ENCODE measurements at regions not wholly inside any gene's neighbourhood (a gene's known extent, or its start where the extent isn't known, plus 50 kb on each side); places are given as distances from the start of the nearest gene placed in this dataset.
"Not testable (repeated sequence)": the region's sequence is repeated elsewhere in the genome, so short reads cannot be mapped to it uniquely, and the experiment has no call there.

DNA sequence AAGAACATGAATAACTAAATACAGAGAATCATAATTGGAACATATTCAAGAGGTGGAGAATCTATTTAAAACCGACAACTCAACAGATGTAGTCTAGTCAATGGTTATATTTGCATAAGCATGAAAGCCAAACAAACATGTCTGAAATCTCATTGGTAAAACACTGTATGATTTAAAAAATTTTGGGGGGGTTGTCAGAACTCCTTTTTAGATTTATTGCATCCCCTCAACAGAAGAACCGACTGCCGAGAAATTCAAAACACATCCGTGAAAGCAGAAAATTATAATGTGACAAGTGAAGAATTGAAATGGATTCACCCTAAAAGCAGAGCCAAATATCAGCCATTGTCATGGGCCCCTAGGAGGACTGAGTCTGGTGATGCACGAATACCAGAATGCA lies 633.4 kb upstream of the KCNMB2 start:
- DNase-seq (ENCODE audit: low read depth): no peak

DNA sequence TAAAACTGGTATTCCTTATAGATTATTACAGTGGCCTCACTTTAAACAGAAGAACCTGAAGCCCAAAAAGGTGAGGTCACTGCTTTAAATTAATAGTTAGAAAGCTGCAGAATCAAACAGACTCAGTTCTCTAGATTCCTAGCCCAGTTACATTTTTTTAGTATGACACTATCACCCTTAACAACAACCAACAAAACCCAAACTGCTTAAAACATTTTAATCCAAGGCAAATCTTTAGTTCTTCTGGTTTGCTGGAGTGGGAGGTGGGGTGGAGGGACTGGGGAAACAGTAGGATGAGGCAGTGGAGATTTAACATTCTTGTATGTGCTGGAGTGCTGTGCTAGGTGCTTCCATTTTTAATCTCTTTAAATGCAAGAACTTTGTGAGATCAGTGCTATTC lies 631.6 kb upstream of the KCNMB2 start:
- no peak for DNase-seq (ENCODE audit: low read depth)

DNA sequence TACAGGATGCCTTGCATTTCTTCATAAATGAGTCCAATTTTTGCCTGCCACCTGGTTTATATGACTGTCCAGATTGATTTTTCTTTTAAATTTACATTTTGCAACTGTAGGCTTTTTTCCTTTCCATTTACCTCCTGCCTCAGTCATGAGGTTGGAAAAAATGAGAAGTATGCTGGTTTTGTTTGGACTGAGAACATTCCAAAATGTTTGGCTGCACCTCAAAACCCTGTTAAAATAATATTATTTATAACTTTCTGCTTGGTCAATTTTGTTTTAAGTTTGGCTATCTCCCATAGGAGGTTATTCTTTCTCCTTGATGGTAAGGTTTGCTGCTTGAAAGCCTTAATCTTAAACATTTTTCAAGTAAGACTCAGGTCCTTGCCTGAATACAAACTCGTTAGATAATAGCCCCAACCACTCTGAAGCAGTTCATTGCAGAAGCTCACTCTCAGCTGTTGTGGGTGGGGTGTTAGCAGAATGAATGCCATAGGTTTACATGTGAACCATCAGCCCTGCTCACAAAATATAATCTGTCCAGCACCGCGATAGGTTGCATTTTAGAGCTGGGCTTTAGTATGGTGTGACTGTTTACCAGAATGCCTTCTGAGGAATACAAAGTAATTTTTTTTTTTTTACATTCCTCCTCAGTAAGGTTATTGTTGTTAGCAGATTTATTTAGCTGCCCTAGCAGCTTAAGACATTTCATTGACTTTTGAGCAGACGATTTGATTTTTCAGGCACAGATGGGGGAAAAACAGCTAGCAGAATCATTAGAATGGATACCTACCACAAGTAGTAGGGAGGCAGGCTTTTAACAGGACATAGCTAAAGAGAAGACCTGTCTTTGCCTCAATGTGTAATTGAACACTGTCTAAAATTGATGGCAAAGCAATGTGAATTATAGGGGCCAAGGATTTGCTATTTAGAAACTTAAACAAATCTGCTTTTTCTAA lies 630.8 kb upstream of the KCNMB2 start:
- DNase-seq (ENCODE audit: low read depth): no peak

DNA sequence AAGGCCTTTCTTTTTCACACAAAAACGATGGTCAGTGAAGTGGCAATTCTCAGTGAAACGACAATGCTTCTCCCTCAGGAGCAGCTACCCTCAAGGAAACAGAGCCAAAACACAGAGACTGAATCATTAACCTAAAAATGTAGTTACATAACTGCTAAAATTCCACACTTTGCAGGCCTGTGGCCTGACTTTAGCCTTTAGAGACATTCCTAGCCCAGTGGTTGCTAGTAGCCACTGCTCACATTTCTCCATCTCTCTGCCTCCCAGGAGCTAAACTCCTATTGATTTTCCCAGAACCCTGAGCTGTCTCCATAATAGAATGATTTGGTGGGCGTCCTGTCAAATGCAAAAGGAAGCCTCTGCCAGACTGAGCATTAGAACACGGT lies 630.1 kb upstream of the KCNMB2 start:
- DNase-seq (ENCODE audit: low read depth): no peak

DNA sequence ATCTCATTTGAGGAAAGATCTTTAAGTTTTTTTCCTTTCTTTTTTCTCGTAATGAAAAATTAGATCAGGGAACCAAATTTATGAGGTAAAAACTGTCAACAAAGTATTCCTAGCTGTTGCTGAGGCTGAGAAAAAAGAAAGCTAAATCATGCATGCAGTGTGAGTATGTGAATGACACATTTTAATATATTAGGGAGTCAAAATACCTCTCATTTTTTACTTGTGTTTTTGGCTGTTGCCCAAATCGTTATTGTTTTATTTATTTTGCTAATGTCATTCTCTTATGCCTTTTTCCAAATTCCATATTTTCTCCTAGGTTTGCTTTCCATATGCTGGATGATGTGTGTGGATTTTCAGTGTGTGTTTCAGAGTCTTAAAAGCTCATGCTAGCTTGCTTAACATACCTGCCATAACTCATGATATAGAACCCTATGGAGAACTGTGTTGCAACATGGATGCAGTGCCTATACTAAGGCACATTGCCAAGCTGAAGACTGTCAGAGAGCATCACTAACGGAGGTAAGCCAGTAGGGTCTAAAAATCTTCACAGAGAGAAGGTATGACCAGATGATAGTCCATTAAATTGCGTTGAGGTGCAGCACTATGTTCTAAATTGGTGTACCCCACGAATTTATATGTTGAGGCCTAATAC lies 629.5 kb upstream of the KCNMB2 start:
- DNase-seq (ENCODE audit: low read depth): no peak

DNA sequence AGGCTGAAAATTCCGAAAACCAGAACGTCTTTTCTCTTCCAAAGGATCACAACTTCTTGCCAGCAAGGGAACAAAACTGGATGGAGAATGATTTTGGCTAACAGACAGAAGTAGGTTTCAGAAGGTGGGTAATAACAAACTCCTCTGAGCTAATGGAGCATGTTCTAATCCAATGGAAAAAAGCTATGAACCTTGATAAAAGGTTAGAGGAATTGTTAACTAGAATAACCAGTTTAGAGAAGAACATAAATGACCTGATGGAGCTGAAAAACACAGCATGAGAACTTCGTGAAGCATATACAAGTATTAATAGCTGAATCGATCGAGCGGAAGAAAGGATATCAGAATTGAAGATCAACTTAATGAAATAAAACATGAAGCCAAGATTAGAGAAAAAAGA lies 626.7 kb upstream of the KCNMB2 start:
- DNase-seq (ENCODE audit: low read depth): not testable (repeated sequence)

DNA sequence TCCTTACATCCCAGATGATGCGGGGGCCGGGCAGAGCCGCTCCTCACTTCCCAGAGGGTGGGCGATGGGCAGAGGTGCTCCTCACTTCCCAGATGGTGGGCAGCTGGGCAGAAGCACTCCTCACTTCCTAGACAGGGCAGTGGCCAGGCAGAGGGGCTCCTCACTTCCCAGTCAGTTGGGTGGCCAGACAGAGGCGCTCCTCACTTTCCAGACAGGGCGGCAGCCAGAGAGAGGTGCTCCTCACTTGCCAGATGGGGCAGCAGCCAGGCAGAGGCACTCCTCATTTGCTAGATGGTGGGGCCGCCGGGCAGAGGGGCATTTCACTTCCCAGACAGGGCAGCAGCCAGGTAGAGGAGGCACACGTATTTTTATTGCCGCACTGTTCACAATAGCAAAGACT lies 622.0 kb upstream of the KCNMB2 start:
- DNase-seq (ENCODE audit: low read depth): no peak

DNA sequence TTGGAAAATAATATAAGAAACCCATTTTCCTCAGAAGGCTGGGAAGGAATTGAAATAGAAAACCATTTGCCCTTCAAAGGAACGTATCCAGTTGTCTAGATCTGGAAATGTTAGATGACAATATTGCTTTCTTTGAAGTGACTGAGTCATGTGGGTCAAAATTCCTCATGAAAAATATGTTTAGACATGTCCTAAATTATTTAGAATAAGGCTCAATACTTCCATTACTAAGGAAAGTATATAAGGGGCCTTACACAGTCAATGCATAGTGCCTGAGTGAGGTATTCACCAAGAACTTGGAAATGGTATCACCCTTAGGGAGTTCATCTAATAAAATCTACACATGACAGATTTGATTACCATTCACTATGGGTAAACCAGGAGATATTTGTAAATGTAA lies 619.8 kb upstream of the KCNMB2 start:
- no peak for DNase-seq (ENCODE audit: low read depth)

DNA sequence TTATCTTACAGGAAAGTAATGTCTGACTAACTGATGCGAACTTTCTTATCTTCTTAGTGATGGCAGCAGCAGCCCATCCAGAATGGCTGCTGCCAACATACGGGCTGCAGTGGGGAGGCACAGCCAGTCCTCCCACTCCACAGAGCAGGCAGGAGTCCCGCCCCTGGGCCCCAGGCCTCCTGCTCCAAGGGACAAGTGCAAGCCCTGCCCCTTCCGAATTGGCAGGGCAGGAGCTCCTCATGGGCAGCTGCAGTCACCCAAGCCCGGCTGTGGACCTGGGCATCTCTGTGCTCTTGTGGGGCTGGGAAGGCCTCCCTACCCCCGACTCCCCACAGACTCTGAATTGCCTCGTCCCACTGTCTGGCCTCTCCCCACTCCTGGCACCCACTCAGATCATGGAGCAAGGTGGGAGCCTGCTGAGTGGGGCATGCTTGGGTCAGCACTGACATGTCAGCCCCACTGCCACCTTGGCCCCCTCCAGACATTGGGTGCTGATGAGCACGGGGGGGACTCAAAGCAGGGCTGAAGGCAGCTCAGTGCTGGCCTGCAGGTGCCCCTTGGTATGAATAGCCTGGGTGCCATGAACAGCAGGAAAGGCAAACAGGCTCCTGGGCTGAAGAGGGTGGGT lies 618.9 kb upstream of the KCNMB2 start:
- no peak for DNase-seq (ENCODE audit: low read depth)

DNA sequence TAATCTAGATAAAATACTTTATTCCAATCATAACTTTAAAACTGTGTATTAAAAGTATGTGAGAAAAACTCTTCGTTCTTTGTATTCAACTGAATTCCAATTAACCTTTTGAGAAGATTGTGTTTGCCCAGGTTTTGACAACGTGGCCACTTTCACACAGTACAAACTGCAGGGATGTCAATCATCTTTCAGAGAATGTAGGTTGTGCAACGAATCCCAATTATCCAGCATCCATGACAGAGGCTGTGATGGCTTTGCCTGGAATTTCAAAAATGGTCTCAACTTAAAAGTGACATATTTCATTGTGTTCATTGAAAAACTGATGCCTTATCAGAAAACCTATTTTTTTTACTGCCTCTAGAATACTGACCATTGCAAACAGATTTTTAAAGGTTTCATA lies 615.1 kb upstream of the KCNMB2 start:
- DNase-seq (ENCODE audit: low read depth): no peak

DNA sequence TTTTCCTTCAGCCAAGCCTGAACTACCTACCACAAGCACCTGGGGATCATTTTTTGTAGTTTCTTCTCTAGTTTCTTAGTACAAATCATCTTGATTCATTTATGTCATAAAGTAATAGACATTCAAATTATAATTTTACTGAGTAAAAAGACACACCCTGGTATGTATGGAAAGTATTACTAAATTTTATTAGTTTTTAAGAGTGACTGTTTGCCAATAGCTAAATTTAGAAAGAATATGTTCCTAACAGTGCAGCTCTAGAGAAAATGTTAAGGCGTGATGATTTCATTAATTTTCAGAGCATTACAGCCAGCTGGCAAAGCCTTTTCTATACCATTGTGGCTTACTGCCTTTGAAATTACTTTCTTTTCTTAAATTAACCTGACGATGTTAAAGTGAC lies 612.0 kb upstream of the KCNMB2 start:
- DNase-seq (ENCODE audit: low read depth): no peak

DNA sequence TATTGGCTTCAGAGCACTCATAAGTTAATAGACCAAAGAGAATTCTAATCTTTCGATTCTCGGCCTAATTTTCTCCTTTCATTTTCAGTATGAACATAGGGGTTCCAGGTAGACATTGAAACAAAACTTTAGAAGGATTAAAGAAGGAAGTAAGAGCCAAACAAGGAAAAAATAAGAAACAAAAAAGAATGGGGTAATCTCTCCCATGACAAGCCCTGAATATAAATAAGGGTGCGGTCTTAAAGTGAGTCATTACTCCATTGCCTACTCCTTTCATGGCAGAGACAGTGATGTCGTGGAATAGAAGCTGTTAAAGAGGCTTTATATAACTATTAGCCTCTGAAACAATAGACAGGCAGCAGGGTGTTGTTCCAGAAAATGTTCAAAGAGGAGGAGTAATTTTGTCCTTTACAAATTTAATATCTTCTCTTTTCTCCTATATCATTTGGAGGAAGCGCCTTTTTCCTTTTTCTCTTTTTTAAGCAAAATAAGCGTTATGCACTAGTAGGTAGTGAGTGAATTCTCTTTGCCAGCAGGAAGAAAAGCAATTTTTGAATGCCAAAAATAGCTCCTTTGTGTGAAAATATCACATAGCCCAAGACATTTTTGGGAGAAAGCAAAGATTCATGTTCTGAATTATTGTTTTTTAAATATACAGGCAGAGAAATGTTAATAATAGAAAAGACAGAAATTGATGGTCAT lies 607.9 kb upstream of the KCNMB2 start:
- DNase-seq (ENCODE audit: low read depth): no peak

DNA sequence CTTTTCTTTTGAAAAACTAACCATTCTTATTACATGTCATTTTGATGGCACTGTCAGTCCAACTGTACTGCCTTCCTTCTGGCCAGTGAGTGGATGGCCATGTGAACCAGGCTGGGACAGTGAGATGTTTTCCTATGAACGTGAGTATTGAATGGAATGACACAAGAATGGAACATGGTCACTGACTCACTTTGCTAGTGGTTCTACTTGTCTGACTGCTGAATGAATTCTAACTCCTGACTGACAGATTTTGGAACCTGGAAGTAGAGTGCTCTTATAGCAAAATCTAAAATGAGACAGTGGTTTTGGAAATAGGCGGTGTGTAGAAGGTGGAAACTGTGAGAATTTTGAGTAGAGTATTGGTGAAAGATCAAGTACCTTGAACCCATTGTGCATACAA lies 606.9 kb upstream of the KCNMB2 start:
- DNase-seq (ENCODE audit: low read depth): no peak

DNA sequence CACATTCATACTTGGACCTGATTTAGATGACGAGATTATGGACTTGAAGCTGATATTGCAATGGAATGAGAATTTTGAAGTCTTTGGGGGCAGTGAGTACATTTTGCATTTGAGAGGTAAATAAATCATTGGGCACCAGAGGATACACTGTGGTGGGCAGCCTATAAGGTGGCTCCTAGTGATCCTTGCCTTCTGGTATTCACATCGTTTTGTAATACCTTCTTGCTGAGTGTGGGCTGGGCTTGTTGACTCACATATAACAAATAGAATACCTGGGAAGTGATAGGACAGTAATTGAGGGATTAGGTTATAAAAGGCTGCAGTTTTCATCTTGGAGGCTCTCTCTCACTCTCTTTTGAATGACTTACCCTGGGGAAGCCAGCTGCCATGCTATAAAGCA lies 605.5 kb upstream of the KCNMB2 start:
- no peak for DNase-seq (ENCODE audit: low read depth)

DNA sequence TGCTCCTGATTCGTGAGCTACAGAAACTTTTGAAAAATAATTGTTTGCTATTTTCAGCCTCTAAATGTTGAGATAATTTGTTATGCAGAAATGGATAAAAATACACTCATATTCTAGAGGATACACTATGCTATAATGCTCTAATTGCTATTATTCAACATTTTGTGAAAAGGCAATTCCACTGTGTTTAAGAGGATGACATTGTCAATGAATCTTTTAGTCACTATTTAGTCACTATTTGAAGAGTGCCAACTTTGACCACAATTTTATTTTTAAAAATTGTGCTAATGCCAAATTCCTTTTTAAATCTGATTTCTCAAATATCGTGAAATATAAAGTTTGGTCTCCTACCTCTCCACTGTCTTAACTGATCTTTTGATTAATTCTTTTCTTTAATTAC lies 604.9 kb upstream of the KCNMB2 start:
- no peak for DNase-seq (ENCODE audit: low read depth)

DNA sequence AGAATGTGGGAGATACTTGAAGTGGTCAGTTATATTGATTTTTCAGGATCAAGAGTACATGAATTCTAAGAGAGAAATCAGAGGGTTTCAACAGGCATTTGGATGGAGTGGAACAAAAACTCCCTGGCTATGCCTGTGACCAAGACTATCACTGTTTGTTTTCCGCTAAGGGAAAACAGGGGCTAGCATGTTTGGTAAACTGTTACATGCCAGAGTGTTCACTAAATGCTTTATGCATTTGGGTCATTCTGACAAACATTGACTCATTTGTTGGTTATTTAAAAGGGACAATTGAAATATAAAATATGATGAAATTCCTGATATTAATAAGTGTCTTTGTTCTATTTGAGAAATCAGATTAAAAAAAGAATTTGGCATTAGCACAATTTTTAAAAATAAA lies 603.9 kb upstream of the KCNMB2 start:
- DNase-seq (ENCODE audit: low read depth): no peak

DNA sequence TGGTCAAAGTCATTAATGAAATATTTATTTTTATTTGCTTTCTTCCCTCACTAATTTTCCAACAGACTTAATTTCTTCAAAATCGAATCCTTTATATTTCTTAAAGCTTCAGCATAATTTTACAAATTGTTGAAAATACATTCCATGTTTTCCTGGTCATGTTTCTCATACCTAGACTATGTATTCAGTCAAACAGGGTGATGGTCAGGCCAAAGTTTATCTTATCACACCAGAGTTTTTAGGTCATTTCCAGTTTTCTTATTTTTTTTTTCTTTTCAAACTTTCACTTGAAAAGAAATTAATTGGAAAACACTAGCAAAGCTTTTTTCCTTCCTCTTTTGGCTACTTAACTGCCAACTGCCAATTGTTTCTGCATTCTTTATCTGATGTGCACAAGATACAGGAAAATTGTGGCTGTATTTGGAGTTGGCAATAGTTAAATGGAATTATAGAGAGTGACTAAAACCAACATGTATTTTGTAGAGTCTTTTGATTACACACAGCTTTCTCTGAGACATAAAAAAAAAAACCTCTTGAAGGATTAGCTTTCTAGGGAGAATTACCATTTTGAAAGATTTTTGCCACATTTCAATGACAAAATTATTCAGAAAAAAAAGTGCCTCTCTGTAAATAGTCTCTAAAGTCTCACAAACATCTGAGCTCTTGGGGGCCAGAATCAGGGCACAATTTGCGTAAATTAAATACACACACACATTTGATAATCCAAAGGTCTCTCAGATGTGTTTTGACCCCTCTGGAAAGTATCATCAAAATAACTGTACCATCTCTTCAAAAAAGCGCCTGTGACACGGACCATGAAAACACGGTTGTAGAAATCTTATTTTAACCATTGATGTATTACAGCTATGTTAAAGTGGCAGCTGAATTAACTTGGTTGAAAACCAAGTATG lies 603.2 kb upstream of the KCNMB2 start:
- no peak for DNase-seq (ENCODE audit: low read depth)

DNA sequence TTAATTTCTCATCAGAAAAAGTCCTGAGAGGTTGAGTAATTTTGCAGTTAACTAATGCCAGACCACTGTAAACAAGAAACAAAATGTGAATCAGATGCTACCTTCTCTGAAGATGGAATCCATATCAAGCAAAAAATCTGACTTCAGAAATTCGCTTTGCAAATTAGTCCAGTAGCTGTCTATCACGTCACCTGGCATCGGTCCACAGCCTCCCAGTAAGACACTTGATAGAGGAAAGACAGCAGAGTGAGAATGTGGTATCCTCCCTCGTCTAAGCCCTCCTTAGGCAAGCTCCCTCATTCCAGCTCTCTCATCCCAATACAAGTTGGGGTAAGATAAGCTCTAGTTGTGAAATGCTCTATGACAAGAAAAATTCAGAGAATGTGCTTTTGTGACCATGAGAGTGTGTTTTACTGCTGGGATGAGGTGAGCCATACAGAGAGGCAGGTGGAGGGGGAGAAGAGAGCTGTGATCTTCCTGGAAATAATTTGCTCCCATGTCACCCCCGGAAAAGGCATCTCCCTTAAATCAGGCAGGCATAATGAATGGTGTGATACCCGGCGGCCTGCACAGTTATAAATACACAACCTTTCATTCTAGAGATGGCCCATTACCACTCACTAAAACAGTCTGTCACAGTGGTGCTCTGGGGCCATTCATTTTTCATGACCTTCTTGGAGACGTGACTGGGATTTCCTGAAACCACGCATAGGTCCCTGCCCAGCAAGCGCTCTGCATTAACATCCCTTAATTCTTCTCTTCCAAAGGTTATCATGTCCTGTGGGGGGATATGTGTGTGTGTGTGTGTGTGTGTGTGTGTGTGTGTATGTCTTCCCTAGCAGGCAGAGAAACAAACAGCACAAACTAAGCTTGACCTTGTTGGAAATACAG lies 602.0 kb upstream of the KCNMB2 start:
- DNase-seq (ENCODE audit: low read depth): no peak

DNA sequence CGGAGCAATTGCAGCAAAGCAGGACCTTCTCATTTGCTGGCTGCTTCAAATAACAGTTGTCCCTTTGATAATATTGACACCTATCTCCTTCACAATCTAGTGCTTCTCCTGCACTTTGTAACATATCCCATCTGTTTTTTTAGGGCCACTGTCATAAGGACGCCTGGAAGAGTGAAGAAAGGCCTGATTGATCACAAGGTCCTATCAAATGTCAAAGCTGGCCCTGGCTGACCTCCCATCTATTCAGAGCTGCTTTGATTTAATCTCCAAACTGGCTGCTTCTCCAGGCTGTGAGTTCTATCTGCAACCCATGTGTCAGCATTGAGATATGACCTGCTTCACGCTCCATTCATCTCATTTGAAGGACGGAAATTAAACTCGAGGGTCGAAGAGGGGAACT lies 601.2 kb upstream of the KCNMB2 start:
- DNase-seq (ENCODE audit: low read depth): no peak

DNA sequence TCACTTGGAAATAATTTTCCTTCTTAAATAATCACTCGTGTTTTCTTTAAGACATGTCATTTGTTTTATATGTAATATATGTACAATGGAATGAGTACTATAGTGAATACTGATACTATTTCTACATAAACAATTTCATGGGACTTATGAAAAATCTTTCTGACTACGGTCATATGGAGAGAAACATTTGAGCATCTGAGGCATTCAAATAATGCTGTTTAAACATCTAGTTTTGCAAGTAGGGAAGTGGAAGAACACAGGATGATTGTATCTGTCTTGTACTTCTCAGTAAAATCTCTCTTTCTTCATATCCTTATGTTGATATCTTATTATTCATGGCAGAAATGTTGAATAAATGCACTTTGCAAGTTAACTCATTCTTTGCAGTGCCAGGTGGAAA lies 599.5 kb upstream of the KCNMB2 start:
- no peak for DNase-seq (ENCODE audit: low read depth)

DNA sequence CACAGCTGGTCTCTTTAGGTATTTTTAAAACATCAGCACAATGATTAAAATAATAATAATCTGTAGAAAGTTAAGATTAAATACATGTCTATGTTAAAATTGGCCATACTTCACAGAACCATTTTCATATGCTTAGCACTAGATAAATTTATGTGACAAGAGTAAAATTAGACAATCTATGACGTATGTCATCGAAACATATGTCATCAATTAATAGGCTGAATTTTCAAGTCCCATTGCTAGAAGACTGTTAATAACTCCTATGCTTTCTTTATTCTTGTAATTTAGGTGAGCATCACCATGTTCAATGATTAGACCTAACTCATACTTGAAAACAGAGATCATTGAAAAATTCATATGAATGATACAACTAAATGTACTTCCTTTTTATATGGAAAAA lies 593.3 kb upstream of the KCNMB2 start:
- DNase-seq (ENCODE audit: low read depth): no peak
